Aorta (tissue), 5 donors: ENCODE measurements at regions not wholly inside any gene's neighbourhood (a gene's known extent, or its start where the extent isn't known, plus 50 kb on each side); places are given as distances from the start of the nearest gene placed in this dataset.
A peak's percentile ranks its signal among the peaks of the same experiment; 100 is the strongest.

Experiments used
- ATAC-seq: fragments of 200-7000 bp; cut with Tn5 transposase; one replicate; pipeline ENCODE4 v1.9.1; 2022; ENCODE audit warnings: moderate library complexity; ENCODE audit not compliant: low FRiP score
- DNase-seq, 2 donors: peaks; one replicate each; pipeline ENCODE4 v3.0.0-alpha.2; 2020
- H3K27ac ChIP-seq, 2 donors: one replicate each; pipeline ENCODE4 v1.5.1; 2013; ENCODE audit warnings: low read length in 2 of 2, mild to moderate bottlenecking in 2 of 2, moderate library complexity in 2 of 2, control low read depth in 1 of 2, inconsistent platforms in 1 of 2, low read depth in 1 of 2
- H3K27me3 ChIP-seq, 2 donors: one replicate each; pipeline ENCODE4 v1.6.1; 2013; ENCODE audit warnings: control low read depth in 1 of 2, low read length in 1 of 2, mild to moderate bottlenecking in 1 of 2, moderate library complexity in 1 of 2; ENCODE audit not compliant: insufficient read depth in 2 of 2, control insufficient read depth in 1 of 2
- H3K36me3 ChIP-seq, 2 donors: one replicate each; pipeline ENCODE4 v1.6.1; 2013; ENCODE audit warnings: control low read depth in 1 of 2, low read length in 1 of 2, mild to moderate bottlenecking in 1 of 2; ENCODE audit not compliant: insufficient read depth in 2 of 2, control insufficient read depth in 1 of 2
- H3K4me1 ChIP-seq, 2 donors: one replicate each; pipeline ENCODE4 v1.6.1; 2013; ENCODE audit warnings: low read length in 2 of 2, control low read depth in 1 of 2, mild to moderate bottlenecking in 1 of 2, moderate library complexity in 1 of 2; ENCODE audit not compliant: insufficient read depth in 2 of 2, control insufficient read depth in 1 of 2
- H3K4me3 ChIP-seq, 2 donors: one replicate each; pipeline ENCODE4 v1.5.1; 2013; ENCODE audit warnings: low read length in 2 of 2, control low read depth in 1 of 2, mild to moderate bottlenecking in 1 of 2
- H3K9me3 ChIP-seq: one replicate; pipeline ENCODE4 v1.6.1; 2013; ENCODE audit warnings: mild to moderate bottlenecking, low read length; ENCODE audit not compliant: control insufficient read depth
- WGBS, 2 donors: extraction: QIAGEN DNeasy Blood & Tissue Kit; methylation state at CpG; one replicate each; pipeline ENCODE4 v1.1.7; 2013; 5-methylcytosine and 5-hydroxymethylcytosine counted together
- intact Hi-C, 2 donors: fragments of 100-400 bp; cut with DNase I; formaldehyde crosslinking; loops; one replicate each; pipeline versions ENCODE4 v1.14.2 to v1.15.0; 2022
- donor health status: healthy with polysubstance abuse.
- donor health status: Bipolar disorder and iron deficiency.
- donor health status: DM: no; HTN: no; CAD: no.
- donor health status: DM: no; HTN: no; CAD: no.
- donor health status: DM: yes; HTN: yes; CAD: no.

GRCh38 chr2:173740639-173741038, 224.5 kb downstream of the SP3 start:
- DNase-seq (no peak), ATAC-seq (no peak)
- no peaks in the 10 kb centered on the region for H3K36me3 ChIP-seq
- intact Hi-C loops, result no loop called here
- WGBS, 2 donors, result 63 to 78% methylated on average over 5 of the region's 5 CpGs
- H3K9me3 ChIP-seq, result no peaks in the 10 kb centered on the region
- no peaks in the 10 kb centered on the region for H3K4me1 ChIP-seq
- H3K27ac ChIP-seq, result no peak overlapping the region
- no peak overlapping the region for H3K4me3 ChIP-seq
- no peaks in the 10 kb centered on the region for H3K27me3 ChIP-seq

- Histone ChIP-seq H3K4me1 (no peaks in the 10 kb centered on the region), H3K27me3 (no peaks in the 10 kb centered on the region), H3K9me3 (no peaks in the 10 kb centered on the region), H3K36me3 (no peaks in the 10 kb centered on the region), H3K27ac (no peak overlapping the region), H3K4me3 (no peak overlapping the region)
- ATAC-seq, result no peak
- WGBS, 2 donors, result 78% methylated on average over 2 of the region's 2 CpGs
- DNase-seq, result no peak
- intact Hi-C loops, result no loop called here
Measured at GRCh38 chr2:173741759-173742158, 223.4 kb downstream of the SP3 start.

- H3K27ac ChIP-seq, result no peak overlapping the region
- H3K4me3 ChIP-seq, result no peak overlapping the region
- H3K4me1 ChIP-seq, result no peaks in the 10 kb centered on the region
- no peaks in the 10 kb centered on the region for H3K9me3 ChIP-seq
- no peaks in the 10 kb centered on the region for H3K36me3 ChIP-seq
- intact Hi-C loops, result no loop called here
- WGBS, 2 donors, result 91 to 95% methylated on average over 6 of the region's 6 CpGs
- ATAC-seq (no peak), DNase-seq (no peak)
- H3K27me3 ChIP-seq, result no peaks in the 10 kb centered on the region
Measured at GRCh38 chr2:173747035-173747434, 218.1 kb downstream of the SP3 start.

DNA sequence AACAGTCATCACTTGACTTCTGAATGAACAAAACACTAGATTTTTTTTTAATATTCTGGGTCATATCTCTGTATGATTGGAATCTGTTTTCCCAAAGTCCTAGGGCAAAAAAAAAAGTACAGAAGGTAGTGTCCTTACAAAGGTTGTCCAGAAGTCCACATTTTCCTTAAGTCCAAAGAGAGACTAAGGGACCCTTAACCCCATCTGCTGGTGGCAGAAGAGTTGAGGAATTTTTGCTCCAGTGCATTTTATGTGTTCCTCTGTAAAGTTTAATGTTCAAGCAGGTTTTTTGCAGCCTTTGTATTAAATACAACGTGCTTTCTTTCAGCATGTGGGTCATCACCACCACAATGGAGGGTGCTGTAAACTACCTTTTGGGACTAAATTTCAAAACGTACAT, 215.9 kb downstream of the SP3 start:
- no peak overlapping the region for H3K27ac ChIP-seq
- ATAC-seq (no peak), DNase-seq (no peak)
- H3K4me3 ChIP-seq, result no peak overlapping the region
- no peaks in the 10 kb centered on the region for H3K4me1 ChIP-seq
- no peaks in the 10 kb centered on the region for H3K27me3 ChIP-seq
- WGBS, 2 donors, result 56 to 63% methylated on average over 2 of the region's 2 CpGs
- intact Hi-C loops, result no loop called here
- H3K9me3 ChIP-seq, result no peaks in the 10 kb centered on the region
- H3K36me3 ChIP-seq, result no peaks in the 10 kb centered on the region

DNA sequence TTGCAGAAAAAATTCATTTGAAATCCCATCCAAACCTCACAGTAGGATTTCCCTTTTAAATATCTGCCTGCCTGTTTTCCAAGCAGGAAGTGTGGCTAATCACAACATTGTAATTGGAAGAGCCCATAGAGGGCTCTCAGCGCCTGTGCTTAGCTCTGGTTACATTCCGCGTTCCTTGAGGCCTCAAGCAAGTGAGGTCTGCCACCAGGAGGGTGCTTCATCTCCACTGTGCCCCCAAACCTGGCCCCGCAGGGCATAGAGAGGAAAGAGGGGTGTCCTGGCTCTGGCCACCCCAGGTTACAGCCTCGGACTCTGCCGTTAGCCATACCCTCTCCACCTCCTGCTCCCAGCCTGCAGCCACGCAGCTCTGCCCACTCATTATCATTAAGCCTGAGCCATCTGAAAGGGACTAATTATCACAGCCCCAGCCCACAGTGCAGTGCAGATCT, 214.8 kb downstream of the SP3 start:
- intact Hi-C loops, result loop anchor here in 1 of 2 donors (10.0 kb wide), 1 partner anchor 346 kb away; no protein-coding TSS in a partner anchor
- WGBS, 2 donors, result 17 to 32% methylated on average over 7 of the region's 7 CpGs
- no peak overlapping the region for H3K27ac ChIP-seq
- DNase-seq (no peak), ATAC-seq (peak; percentile 61)
- no peaks in the 10 kb centered on the region for H3K4me1 ChIP-seq
- H3K9me3 ChIP-seq, result no peaks in the 10 kb centered on the region
- no peak overlapping the region for H3K4me3 ChIP-seq
- H3K27me3 ChIP-seq, result no peaks in the 10 kb centered on the region
- H3K36me3 ChIP-seq, result no peaks in the 10 kb centered on the region

DNA sequence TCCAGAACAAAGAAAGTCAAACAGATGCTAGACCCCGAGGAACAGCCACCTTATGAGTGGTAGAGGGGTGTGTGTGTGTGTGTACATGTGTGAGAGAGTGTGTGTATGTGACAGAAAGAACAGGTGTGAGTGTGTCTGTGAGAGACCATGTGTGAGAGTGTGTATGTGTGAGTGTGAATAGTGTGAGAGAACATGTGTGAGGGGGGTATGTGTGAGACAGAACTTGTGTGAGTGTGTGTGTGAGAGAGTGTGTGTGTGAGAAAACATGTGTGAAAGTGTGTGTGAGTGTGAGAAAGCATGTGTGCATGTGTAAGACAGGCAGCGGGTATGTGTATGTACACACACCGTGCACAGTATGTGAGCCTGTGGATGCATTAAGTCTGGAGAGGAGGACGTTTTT, 214.3 kb downstream of the SP3 start:
- intact Hi-C loops, result loop anchor here in 1 of 2 donors (10.0 kb wide), 1 partner anchor 346 kb away; no protein-coding TSS in a partner anchor
- no peaks in the 10 kb centered on the region for H3K9me3 ChIP-seq
- no peaks in the 10 kb centered on the region for H3K36me3 ChIP-seq
- no peak overlapping the region for H3K27ac ChIP-seq
- H3K4me1 ChIP-seq, result no peaks in the 10 kb centered on the region
- H3K4me3 ChIP-seq, result no peak overlapping the region
- 86 to 92% methylated on average over 4 of the region's 4 CpGs for WGBS, 2 donors
- no peak for DNase-seq
- no peak for ATAC-seq
- no peaks in the 10 kb centered on the region for H3K27me3 ChIP-seq

GRCh38 chr2:173751245-173751975, 213.8 kb downstream of the SP3 start:
- no peak overlapping the region for H3K4me3 ChIP-seq
- H3K4me1 ChIP-seq, result no peaks in the 10 kb centered on the region
- H3K9me3 ChIP-seq, result no peaks in the 10 kb centered on the region
- no peaks in the 10 kb centered on the region for H3K36me3 ChIP-seq
- DNase-seq (no peak), ATAC-seq (no peak)
- intact Hi-C loops, result loop anchor here in 1 of 2 donors (10.0 kb wide), 1 partner anchor 347 kb away; no protein-coding TSS in a partner anchor
- 87 to 92% methylated on average over 9 of the region's 9 CpGs for WGBS, 2 donors
- no peaks in the 10 kb centered on the region for H3K27me3 ChIP-seq
- H3K27ac ChIP-seq, result no peak overlapping the region

DNA sequence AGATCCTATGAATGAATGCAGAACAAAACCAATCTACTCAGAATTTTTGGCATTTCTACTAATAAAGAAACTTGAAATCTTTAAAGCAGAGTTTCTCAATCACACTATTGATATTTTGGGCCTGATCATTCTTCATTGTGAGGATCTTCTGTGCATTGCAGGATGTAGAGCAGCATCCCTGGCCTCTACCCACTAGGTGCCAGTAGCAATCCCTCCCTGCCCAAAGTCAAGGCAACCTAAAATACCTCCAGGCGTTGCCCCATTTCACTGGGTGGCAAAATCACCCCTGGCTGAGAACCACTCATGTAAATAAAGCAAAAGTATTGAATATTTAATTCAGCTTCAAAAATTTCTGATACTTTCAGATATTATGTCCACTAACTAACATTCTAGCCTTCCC, 213.0 kb downstream of the SP3 start:
- Histone ChIP-seq H3K27ac (no peak overlapping the region), H3K27me3 (no peaks in the 10 kb centered on the region), H3K9me3 (no peaks in the 10 kb centered on the region), H3K4me1 (no peaks in the 10 kb centered on the region), H3K4me3 (no peak overlapping the region), H3K36me3 (no peaks in the 10 kb centered on the region)
- 26 to 31% methylated on average over 1 of the region's 1 CpG for WGBS, 2 donors
- DNase-seq (no peak), ATAC-seq (no peak)
- intact Hi-C loops, result loop anchor here in 1 of 2 donors (10.0 kb wide), 1 partner anchor 347 kb away; no protein-coding TSS in a partner anchor

- Histone ChIP-seq H3K27me3 (no peaks in the 10 kb centered on the region), H3K4me1 (no peaks in the 10 kb centered on the region), H3K36me3 (no peaks in the 10 kb centered on the region), H3K27ac (no peak overlapping the region), H3K4me3 (no peak overlapping the region), H3K9me3 (no peaks in the 10 kb centered on the region)
- DNase-seq (no peak), ATAC-seq (no peak)
- 91 to 93% methylated on average over 5 of the region's 5 CpGs for WGBS, 2 donors
- intact Hi-C loops, result loop anchor here in 1 of 2 donors (10.0 kb wide), 1 partner anchor 349 kb away; no protein-coding TSS in a partner anchor
Measured at GRCh38 chr2:173753441-173753840, 211.7 kb downstream of the SP3 start.
